ENCODE measurements at regions not wholly inside any gene's neighbourhood (a gene's known extent, or its start where the extent isn't known, plus 50 kb on each side); places are given as distances from the start of the nearest gene placed in this dataset.

DNA sequence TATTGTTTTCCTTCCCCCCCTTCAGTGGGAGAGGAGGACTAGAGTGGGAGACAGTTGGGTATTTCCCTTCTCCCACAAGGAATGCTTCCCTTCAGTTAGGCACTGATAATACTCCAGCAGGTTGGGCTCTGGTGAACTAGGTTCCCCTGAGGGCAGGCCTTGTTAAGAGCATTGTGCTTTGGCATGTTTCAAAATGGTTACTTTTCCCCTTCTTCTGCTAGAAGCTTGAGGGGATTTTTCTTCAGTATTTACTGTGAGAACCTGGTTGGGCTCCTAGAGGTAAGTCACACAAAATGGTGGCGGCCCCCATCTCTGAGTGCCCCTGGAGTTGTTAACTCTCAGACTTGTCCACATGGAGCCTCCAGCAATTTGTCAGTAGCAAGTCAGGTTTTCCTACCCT, 156.2 kb downstream of the CYB561 start:
- ChIA-PET POLR2A (no interaction called here), CTCF (no interaction called here)
- DNase-seq (ENCODE audit: low read depth, low spot score): no peak
- no peak overlapping the region for H3K4me3 ChIP-seq (ENCODE audit: low read depth, low read length)
- TF ChIP-seq, protein P1, sequence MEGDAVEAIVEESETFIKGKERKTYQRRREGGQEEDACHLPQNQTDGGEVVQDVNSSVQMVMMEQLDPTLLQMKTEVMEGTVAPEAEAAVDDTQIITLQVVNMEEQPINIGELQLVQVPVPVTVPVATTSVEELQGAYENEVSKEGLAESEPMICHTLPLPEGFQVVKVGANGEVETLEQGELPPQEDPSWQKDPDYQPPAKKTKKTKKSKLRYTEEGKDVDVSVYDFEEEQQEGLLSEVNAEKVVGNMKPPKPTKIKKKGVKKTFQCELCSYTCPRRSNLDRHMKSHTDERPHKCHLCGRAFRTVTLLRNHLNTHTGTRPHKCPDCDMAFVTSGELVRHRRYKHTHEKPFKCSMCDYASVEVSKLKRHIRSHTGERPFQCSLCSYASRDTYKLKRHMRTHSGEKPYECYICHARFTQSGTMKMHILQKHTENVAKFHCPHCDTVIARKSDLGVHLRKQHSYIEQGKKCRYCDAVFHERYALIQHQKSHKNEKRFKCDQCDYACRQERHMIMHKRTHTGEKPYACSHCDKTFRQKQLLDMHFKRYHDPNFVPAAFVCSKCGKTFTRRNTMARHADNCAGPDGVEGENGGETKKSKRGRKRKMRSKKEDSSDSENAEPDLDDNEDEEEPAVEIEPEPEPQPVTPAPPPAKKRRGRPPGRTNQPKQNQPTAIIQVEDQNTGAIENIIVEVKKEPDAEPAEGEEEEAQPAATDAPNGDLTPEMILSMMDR (IDR thresholded peaks at IDR 0.05; ENCODE audit: insufficient read depth, low read length, missing control alignments): no peak

DNA sequence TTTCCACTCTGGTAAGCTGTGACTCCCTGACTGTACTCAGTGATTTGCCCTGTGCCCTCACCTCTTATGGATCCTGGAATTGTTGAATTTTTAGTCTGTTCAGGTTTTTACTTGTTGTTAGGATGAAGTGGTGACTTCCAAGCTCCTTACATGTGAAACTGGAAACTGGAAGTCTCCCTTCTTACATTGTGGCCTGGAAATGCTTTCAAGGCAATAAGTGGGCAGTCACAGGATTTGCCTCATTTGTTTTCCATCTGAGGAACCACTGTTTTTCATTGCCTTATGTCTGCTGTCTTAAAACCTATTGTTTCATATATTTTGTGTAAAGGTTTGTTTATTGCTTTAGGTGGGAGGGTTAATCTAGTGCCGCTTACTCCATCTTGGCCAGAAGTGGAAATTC, 155.8 kb downstream of the CYB561 start:
- TF ChIP-seq, protein P1 (IDR thresholded peaks at IDR 0.05; ENCODE audit: insufficient read depth, low read length, missing control alignments): no peak
- ChIA-PET CTCF (interaction anchor here (0.9 to 1.2 kb wide), 2 partner anchors 17 to 116 kb away, joined by 3 to 4 read pairs; no protein-coding TSS in a partner anchor), POLR2A (no interaction called here)
- H3K4me3 ChIP-seq (ENCODE audit: low read depth, low read length): no peak overlapping the region
- DNase-seq (ENCODE audit: low read depth, low spot score): no peak

DNA sequence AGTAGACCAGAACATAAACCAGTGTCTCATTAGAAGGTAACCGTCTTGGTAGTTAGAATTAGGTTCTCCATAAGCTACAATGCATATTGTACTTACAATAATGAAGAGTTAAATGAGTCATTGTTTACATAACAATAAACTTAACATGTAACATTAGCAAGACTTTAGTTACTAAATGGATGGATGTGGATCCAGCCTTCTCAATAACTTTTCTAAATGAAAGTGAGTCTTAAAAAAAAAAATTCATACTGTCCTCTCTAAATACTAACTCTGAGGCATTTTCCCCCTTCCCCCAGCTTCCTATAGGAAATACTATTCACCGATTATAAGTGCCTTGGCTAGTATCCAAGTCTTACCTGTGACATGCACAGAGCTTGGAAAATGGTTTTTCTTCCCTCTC, 155.3 kb downstream of the CYB561 start:
- TF ChIP-seq, protein P1 (IDR thresholded peaks at IDR 0.05; ENCODE audit: insufficient read depth, low read length, missing control alignments): no peak
- CTCF ChIA-PET: interaction anchor here (0.9 to 1.2 kb wide), 2 partner anchors 18 to 116 kb away, joined by 3 to 4 read pairs; no protein-coding TSS in a partner anchor
- H3K4me3 ChIP-seq (ENCODE audit: low read depth, low read length): no peak overlapping the region
- DNase-seq (ENCODE audit: low read depth, low spot score): no peak
- POLR2A ChIA-PET: no interaction called here

DNA sequence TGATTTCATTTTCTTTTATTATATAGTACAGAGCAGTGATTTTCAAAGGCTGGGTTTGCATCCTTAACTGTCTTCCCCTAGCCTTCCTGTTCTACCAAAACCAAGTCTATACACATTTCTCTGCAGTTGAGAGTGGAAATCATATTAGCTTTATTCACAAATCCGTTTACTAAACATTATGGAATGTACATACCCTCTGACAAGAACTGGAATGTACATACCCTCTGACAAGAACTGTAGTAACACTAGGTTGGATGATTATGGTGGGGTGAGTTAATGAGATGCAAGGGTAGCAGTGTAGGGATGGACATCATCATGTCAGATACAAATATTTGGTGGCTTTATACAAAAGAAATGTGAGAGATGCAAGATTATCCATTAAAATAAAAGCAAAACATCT, 154.8 kb downstream of the CYB561 start:
- POLR2A ChIA-PET: no interaction called here
- TF ChIP-seq, protein P1 (IDR thresholded peaks at IDR 0.05; ENCODE audit: insufficient read depth, low read length, missing control alignments): no peak
- H3K4me3 ChIP-seq (ENCODE audit: low read depth, low read length): no peak overlapping the region
- no peak for DNase-seq (ENCODE audit: low read depth, low spot score)
- CTCF ChIA-PET: interaction anchor here (0.9 to 1.2 kb wide), 3 partner anchors 8 to 115 kb away, joined by 3 to 4 read pairs (median 3); no protein-coding TSS in a partner anchor

DNA sequence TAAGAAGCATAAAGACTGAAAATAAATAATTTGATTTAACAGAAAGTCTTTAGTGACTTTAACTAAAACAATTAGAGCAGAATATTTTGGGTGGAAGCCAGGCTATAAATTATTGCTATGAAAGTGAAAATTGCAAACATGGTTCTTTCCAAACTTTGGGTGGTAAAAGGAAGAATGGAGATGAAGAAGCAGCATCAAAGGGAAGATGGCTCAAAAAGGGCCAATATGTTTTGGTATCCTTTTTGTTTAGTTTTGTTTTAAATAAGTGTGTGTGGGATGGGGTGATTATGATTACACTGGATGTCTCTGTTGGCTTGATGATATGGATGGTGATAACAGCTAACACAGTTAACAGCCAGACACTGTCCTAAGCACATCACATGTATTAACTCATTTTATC, 153.7 kb downstream of the CYB561 start:
- TF ChIP-seq, protein P1 (IDR thresholded peaks at IDR 0.05; ENCODE audit: insufficient read depth, low read length, missing control alignments): no peak
- ChIA-PET POLR2A (no interaction called here), CTCF (interaction anchor here (0.6 to 1.6 kb wide), 3 partner anchors 9 to 207 kb away, joined by 3 to 4 read pairs (median 3); no protein-coding TSS in a partner anchor)
- no peak for DNase-seq (ENCODE audit: low read depth, low spot score)
- H3K4me3 ChIP-seq (ENCODE audit: low read depth, low read length): no peak overlapping the region

DNA sequence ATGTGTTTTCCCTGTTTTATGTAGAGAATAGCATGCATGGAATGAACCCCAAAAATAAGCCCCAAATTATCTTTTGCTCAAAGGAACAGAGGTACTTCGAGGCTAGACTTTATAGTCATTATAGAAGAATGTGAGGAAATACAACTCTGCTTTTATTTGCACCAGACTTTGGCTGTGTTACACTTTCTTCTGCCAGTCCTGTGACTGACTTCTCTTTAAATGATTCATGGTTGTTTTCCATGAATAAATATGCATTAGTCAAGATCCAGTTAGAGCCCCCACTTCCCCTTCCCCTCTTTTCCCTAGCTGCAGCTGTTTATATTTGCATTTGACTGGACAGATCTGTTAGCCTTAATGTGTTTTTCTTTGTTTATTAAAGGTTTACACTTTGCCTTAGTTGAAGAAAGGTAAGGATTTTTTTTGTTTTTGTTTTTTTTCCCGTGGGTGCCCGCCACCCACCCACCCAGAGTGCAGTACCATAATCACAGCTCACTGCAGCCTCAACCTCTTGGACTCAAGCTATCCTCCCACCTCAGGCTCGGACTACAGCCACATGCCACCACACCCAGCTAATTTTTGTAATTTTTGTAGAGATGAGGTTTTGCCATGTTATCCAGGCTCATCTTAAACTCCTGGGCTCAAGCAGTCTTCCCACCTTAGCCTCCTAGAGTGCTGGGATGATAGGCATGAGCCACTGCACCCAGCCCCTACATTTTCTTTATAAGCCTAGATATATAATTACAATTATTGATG, 152.6 kb downstream of the CYB561 start:
- ChIA-PET CTCF (interaction anchor here (0.6 to 1.6 kb wide), 4 partner anchors 10 to 511 kb away, joined by 3 to 4 read pairs (median 3); no protein-coding TSS in a partner anchor), POLR2A (no interaction called here)
- no peak overlapping the region for H3K4me3 ChIP-seq (ENCODE audit: low read depth, low read length)
- no peak for DNase-seq (ENCODE audit: low read depth, low spot score)
- TF ChIP-seq, protein P1 (IDR thresholded peaks at IDR 0.05; ENCODE audit: insufficient read depth, low read length, missing control alignments): no peak

All from AG04449 (cell line).